NT2/D1 (cell line): ENCODE measurements at regions not wholly inside any gene's neighbourhood (a gene's known extent, or its start where the extent isn't known, plus 50 kb on each side); places are given as distances from the start of the nearest gene placed in this dataset.

Source experiments
- DNase-seq: peaks from one replicate; pipeline ENCODE4 v3.0.0-alpha.2; 2011; ENCODE audit warnings: low read depth, low spot score
- H3K27me3 ChIP-seq: 2 replicates; pipeline ENCODE4 v1.6.0; 2011; ENCODE audit warnings: mild to moderate bottlenecking; ENCODE audit not compliant: insufficient read length, insufficient read depth
- H3K36me3 ChIP-seq: 2 replicates; pipeline ENCODE4 v1.6.1; 2011; ENCODE audit warnings: mild to moderate bottlenecking, low read length, mixed read lengths; ENCODE audit not compliant: insufficient read depth, insufficient read length
- H3K4me1 ChIP-seq: 2 replicates; pipeline ENCODE4 v1.5.1; 2011; ENCODE audit not compliant: insufficient read depth, insufficient read length
- H3K4me3 ChIP-seq: 2 replicates; pipeline ENCODE4 v1.5.1; 2011; ENCODE audit warnings: low read depth; ENCODE audit not compliant: insufficient read length
- H3K9ac ChIP-seq: 2 replicates; pipeline ENCODE4 v1.6.0; 2011; ENCODE audit warnings: low read depth; ENCODE audit not compliant: insufficient read length
- H3K9me3 ChIP-seq: 2 replicates; pipeline ENCODE4 v1.5.1; 2011; ENCODE audit warnings: mild to moderate bottlenecking, low read length; ENCODE audit not compliant: insufficient read depth
- SUZ12 ChIP-seq: IDR thresholded peaks from 2 replicates; pipeline ENCODE4 v1.6.1; 2011; ENCODE audit not compliant: insufficient read length, insufficient read depth; ENCODE audit errors: extremely low read depth
- YY1 ChIP-seq: IDR thresholded peaks from 2 replicates; pipeline ENCODE4 v1.6.1; 2011; ENCODE audit not compliant: insufficient read length, insufficient read depth
- ZNF274 ChIP-seq: IDR thresholded peaks from 2 replicates; pipeline ENCODE4 v1.6.1; 2011; ENCODE audit warnings: mild to moderate bottlenecking, low read depth, low read length

GRCh38 chr11:122033193-122033592 is 82.8 kb downstream of the BLID start:
- Histone ChIP-seq H3K4me3 (no peak overlapping the region), H3K9ac (no peak overlapping the region), H3K4me1 (no peaks in the 10 kb centered on the region)

DNA sequence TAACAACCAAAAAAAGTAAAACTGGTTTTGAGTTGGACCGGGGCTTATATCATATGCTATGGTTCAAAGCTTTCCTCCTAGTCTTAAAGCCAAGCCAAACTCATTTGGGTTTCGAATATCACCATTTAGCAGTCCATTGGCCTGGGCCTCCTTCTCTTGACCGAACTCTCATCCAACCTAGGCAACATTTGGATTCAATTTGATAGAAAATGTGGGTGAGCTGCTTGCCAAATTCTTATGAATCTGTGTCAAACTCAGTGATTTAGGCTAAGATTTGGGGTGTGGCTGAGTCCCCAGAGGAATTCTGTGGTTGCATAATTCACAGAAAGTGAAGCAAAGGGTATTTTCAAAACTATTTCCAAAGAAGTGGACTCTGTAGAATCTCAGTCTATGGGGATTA is 83.7 kb downstream of the BLID start:
- H3K9ac ChIP-seq = no peak overlapping the region
- H3K36me3 ChIP-seq = no peaks in the 10 kb centered on the region
- no peaks in the 10 kb centered on the region for H3K27me3 ChIP-seq
- no peak overlapping the region for H3K4me3 ChIP-seq
- H3K4me1 ChIP-seq = no peaks in the 10 kb centered on the region
- no peak for TF ChIP-seq YY1
- no peak for TF ChIP-seq ZNF274
- no peak for TF ChIP-seq SUZ12
- no peak for DNase-seq
- H3K9me3 ChIP-seq = peaks cover 6% of the 10 kb centered on the region

More at GRCh38 chr11:122033193-122033592, 82.8 kb downstream of the BLID start:
- Histone ChIP-seq H3K27me3 (no peaks in the 10 kb centered on the region), H3K9me3 (peaks cover 6% of the 10 kb centered on the region), H3K36me3 (no peaks in the 10 kb centered on the region)
- TF ChIP-seq SUZ12 (no peak), ZNF274 (no peak), YY1 (no peak)
- no peak for DNase-seq

GRCh38 chr11:122031813-122032212 is 84.2 kb downstream of the BLID start:
- Histone ChIP-seq H3K9ac (no peak overlapping the region), H3K27me3 (no peaks in the 10 kb centered on the region), H3K36me3 (no peaks in the 10 kb centered on the region), H3K4me1 (no peaks in the 10 kb centered on the region), H3K9me3 (peaks cover 6% of the 10 kb centered on the region), H3K4me3 (no peak overlapping the region)
- DNase-seq = no peak
- TF ChIP-seq YY1 = no peak
- TF ChIP-seq ZNF274 = no peak
- no peak for TF ChIP-seq SUZ12

- TF ChIP-seq ZNF274 (no peak), YY1 (no peak), SUZ12 (no peak)
- Histone ChIP-seq H3K4me3 (no peak overlapping the region), H3K27me3 (no peaks in the 10 kb centered on the region), H3K36me3 (no peaks in the 10 kb centered on the region), H3K4me1 (no peaks in the 10 kb centered on the region), H3K9me3 (peaks cover 6% of the 10 kb centered on the region), H3K9ac (no peak overlapping the region)
- no peak for DNase-seq
These were observed 85.7 kb downstream of the BLID start for GRCh38 chr11:122030286-122030685.

DNA sequence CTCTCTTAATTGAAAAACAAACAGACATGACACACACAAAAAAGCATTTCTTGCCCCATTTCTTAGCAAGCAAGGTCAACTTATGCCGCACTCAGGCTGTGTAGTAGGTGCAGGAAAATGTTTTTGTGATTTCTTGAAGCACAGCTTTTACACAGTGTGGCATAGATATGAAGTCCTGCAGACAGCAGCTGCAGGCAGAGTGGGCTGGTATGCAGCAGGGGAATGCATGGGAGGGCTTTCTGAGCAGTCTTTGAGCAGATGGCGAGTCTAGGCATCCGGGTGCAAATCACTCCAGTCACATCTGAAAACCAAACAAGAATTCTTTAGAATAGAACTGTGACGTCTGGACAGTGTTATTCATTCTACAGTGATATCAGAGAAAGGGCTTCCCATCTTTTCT is 87.5 kb downstream of the BLID start:
- no peak for DNase-seq
- no peaks in the 10 kb centered on the region for H3K27me3 ChIP-seq
- H3K9me3 ChIP-seq = peaks cover 6% of the 10 kb centered on the region
- no peak overlapping the region for H3K4me3 ChIP-seq
- H3K4me1 ChIP-seq = no peaks in the 10 kb centered on the region
- TF ChIP-seq ZNF274 (no peak), YY1 (no peak), SUZ12 (no peak)
- H3K36me3 ChIP-seq = no peaks in the 10 kb centered on the region
- no peak overlapping the region for H3K9ac ChIP-seq

DNA sequence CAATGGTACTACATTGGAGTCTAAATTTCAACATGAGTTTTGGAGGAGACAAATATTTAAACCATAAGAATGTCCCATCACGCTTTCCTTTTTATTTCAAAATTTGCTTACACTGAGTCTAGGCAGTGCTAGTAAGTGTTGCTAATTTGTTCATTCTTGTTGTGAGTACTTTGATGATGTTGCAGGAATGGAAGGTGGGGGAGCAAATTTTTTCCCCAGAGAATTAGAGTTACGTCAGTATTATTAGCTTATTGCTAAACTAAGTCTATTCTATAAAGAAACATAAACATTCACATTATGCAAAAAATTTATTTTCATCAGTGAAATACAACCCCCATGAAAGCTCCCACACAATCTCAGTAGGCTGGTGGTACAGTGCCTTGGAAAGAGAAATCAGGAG is 88.0 kb downstream of the BLID start:
- H3K4me1 ChIP-seq = no peaks in the 10 kb centered on the region
- no peak overlapping the region for H3K4me3 ChIP-seq
- TF ChIP-seq ZNF274 (no peak), SUZ12 (no peak), YY1 (no peak)
- H3K36me3 ChIP-seq = no peaks in the 10 kb centered on the region
- H3K27me3 ChIP-seq = no peaks in the 10 kb centered on the region
- peaks cover 6% of the 10 kb centered on the region for H3K9me3 ChIP-seq
- DNase-seq = no peak
- H3K9ac ChIP-seq = no peak overlapping the region

DNA sequence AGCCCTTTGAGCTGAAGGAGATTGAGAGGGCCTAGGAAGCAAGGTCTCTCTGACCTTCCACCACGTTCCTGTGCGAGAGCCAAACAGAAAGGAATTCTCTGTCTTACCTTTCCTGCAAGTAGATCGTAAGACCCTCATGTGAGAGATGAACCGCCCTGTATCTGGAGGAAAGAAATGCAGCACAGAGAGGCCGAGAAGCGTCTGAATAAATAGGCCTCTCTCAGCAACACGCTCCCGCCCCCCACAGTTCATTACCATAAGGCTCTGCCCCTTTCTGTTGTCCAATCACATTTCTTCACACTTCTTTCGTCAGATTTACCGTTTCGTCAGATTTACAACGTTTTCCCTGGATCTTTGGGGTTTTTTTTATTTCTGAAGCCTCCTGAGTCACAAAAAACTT is 90.3 kb downstream of the BLID start:
- H3K27me3 ChIP-seq = no peaks in the 10 kb centered on the region

GRCh38 chr11:122024278-122024677 is 91.7 kb downstream of the BLID start:
- Histone ChIP-seq H3K4me1 (no peaks in the 10 kb centered on the region), H3K4me3 (no peak overlapping the region), H3K27me3 (no peaks in the 10 kb centered on the region), H3K9ac (no peak overlapping the region), H3K9me3 (no peaks in the 10 kb centered on the region), H3K36me3 (no peaks in the 10 kb centered on the region)
- no peak for TF ChIP-seq ZNF274
- no peak for TF ChIP-seq YY1
- TF ChIP-seq SUZ12 = no peak
- DNase-seq = no peak

More for the DNA sequence above, 90.3 kb downstream of the BLID start:
- no peak for DNase-seq
- TF ChIP-seq SUZ12 (no peak), YY1 (no peak), ZNF274 (no peak)
- peaks cover 6% of the 10 kb centered on the region for H3K9me3 ChIP-seq
- no peaks in the 10 kb centered on the region for H3K4me1 ChIP-seq
- H3K4me3 ChIP-seq = no peak overlapping the region
- no peaks in the 10 kb centered on the region for H3K36me3 ChIP-seq
- H3K9ac ChIP-seq = no peak overlapping the region
